ENCODE measurements at regions not wholly inside any gene's neighbourhood (a gene's known extent, or its start where the extent isn't known, plus 50 kb on each side); places are given as distances from the start of the nearest gene placed in this dataset.
"Not testable (repeated sequence)": the region's sequence is repeated elsewhere in the genome, so short reads cannot be mapped to it uniquely, and the experiment has no call there.

DNA sequence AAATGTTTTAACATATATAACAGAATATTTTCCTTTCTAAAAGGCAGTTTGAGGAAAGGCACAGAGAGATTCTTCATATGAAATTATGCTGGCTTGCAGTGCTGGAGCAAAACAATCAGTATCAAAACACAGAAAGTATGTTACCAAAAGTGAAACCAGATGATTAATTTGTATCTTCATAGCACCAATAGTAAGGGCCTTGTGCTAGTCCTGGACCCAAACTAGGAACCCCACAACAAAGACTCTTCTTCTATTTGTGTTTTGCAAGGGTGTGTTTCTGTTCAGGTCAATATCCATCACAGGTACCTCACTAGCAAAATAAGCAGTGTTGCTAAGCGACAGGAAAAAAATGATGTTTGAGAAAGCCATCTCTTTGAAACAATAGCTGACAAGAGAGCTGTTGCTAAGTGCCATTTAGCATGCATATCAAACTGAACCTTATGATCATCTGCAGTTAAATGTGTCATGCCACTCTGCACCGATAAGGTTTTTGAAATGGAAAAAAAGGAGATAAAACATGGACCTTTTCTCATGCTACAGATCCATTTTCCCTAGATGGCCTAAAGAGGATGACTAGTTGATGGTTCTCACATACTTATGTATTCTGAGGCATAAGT, 196.2 kb upstream of the ALG10 start:
- no peak for DNase-seq (ENCODE audit: low read depth)
- no peak overlapping the region for H3K4me3 ChIP-seq (ENCODE audit: low read depth, low read length)
- TF ChIP-seq, protein P1, sequence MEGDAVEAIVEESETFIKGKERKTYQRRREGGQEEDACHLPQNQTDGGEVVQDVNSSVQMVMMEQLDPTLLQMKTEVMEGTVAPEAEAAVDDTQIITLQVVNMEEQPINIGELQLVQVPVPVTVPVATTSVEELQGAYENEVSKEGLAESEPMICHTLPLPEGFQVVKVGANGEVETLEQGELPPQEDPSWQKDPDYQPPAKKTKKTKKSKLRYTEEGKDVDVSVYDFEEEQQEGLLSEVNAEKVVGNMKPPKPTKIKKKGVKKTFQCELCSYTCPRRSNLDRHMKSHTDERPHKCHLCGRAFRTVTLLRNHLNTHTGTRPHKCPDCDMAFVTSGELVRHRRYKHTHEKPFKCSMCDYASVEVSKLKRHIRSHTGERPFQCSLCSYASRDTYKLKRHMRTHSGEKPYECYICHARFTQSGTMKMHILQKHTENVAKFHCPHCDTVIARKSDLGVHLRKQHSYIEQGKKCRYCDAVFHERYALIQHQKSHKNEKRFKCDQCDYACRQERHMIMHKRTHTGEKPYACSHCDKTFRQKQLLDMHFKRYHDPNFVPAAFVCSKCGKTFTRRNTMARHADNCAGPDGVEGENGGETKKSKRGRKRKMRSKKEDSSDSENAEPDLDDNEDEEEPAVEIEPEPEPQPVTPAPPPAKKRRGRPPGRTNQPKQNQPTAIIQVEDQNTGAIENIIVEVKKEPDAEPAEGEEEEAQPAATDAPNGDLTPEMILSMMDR (IDR thresholded peaks at IDR 0.05; ENCODE audit: control insufficient read depth, extremely low read depth, insufficient read depth): no peak

DNA sequence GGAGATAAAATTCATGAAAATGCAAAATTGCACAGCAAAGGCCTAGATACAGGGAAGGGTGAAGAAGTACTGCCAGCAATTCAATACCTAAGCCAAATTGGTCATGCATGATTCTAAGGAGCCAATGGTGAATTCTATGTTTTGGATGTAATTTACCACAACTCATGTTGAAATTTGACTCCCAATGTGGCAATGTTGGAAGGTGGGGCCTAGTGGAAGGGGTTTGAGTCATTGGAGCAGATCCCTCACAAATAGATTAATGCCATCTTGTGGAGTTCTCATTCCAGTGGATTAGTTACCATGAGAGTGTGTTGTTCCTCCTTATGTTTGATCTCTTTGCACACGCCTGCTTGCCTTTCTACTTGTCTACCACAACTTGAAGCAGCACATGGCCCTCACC, 194.0 kb upstream of the ALG10 start:
- H3K4me3 ChIP-seq (ENCODE audit: low read depth, low read length): no peak overlapping the region
- TF ChIP-seq, protein P1 (IDR thresholded peaks at IDR 0.05; ENCODE audit: control insufficient read depth, extremely low read depth, insufficient read depth): no peak
- DNase-seq (ENCODE audit: low read depth): no peak

DNA sequence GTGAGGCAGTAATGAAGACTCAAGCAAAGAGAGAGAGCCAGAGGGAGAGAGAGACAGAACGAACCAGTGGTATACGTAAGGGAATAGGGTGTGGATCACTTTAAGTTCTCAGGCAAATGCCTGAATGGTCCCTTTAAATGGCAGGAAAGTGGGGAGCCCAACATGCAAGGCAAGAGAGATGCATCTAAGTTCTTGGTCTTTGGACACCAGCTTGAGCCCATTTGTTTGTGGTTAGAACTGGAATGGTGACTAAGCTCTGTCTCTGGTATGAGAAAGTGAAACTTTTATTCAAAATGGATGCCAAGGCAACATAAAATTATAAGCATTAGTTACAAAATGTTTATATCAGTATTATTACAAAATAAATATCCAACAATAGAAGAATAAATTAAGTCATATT, 192.2 kb upstream of the ALG10 start:
- DNase-seq (ENCODE audit: low read depth): no peak
- H3K4me3 ChIP-seq (ENCODE audit: low read depth, low read length): no peak overlapping the region
- TF ChIP-seq, protein P1 (IDR thresholded peaks at IDR 0.05; ENCODE audit: control insufficient read depth, extremely low read depth, insufficient read depth): no peak

DNA sequence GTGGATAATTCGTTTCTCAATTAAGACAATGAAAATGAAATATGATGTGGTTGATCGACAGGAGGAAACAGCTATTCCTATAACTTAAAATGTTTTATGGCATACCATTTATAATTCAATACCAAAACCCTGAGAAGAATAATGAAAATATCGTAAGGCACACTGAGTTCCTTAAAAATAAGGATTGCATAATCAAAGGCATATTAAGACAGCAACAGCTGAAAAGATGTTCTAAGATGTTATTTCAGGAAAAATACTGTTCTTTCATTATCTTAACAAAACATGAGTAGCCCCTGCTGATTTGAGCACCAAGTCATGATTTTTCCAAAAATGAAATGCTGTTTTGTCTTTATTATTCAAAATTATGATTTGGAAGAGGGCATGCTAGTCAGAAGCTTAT, 189.4 kb upstream of the ALG10 start:
- no peak overlapping the region for H3K4me3 ChIP-seq (ENCODE audit: low read depth, low read length)
- DNase-seq (ENCODE audit: low read depth): no peak
- TF ChIP-seq, protein P1 (IDR thresholded peaks at IDR 0.05; ENCODE audit: control insufficient read depth, extremely low read depth, insufficient read depth): no peak

DNA sequence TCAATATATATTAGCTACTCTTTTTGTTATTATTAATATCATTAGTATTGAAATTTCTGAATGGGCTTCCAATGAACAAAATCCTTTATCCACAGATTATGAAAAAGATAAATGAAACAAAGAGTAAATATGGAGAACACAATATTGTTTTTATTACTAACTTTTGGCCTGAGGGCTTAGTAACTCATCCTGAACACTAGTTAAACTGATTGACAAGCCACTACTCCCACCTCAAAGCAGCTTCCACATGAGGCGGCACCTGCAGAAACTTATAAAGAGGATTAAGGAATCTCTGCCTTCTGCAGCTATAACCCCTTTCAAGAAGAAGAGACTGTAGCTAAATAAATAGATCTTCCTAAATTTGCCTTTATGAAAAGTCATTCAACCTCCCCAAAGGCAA, 187.6 kb upstream of the ALG10 start:
- H3K4me3 ChIP-seq (ENCODE audit: low read depth, low read length): no peak overlapping the region
- no peak for DNase-seq (ENCODE audit: low read depth)
- TF ChIP-seq, protein P1 (IDR thresholded peaks at IDR 0.05; ENCODE audit: control insufficient read depth, extremely low read depth, insufficient read depth): no peak

- no peak for DNase-seq (ENCODE audit: low read depth)
- H3K4me3 ChIP-seq (ENCODE audit: low read depth, low read length): no peak overlapping the region
- TF ChIP-seq, protein P1 (IDR thresholded peaks at IDR 0.05; ENCODE audit: control insufficient read depth, extremely low read depth, insufficient read depth): peak; percentile 20; the same call in 1 of the 2 replicates
Observed at GRCh38 chr12:33876618-33877017, 145.7 kb upstream of the ALG10 start.

GRCh38 chr12:33892425-33892824, 129.9 kb upstream of the ALG10 start:
- H3K4me3 ChIP-seq (ENCODE audit: low read depth, low read length): no peak overlapping the region
- DNase-seq (ENCODE audit: low read depth): no peak
- TF ChIP-seq, protein P1 (IDR thresholded peaks at IDR 0.05; ENCODE audit: control insufficient read depth, extremely low read depth, insufficient read depth): no peak

- H3K4me3 ChIP-seq (ENCODE audit: low read depth, low read length); DNase-seq (ENCODE audit: low read depth): not testable (repeated sequence)
Observed at GRCh38 chr12:33920460-33920859, 101.8 kb upstream of the ALG10 start.

All from LNCaP clone FGC (cell line).